GM19455 (cell line): ENCODE measurements at regions not wholly inside any gene's neighbourhood (a gene's known extent, or its start where the extent isn't known, plus 50 kb on each side); places are given as distances from the start of the nearest gene placed in this dataset.

Experiments
- ATAC-seq: cut with Tn5 transposase; IDR thresholded peaks from one replicate; pipeline ENCODE4 v1.9.1; 2021; ENCODE audit not compliant: unreplicated experiment

- ATAC-seq, result no peak
These were observed 322.1 kb downstream of the EN1 start for GRCh38 chr2:118525346-118525745.

- ATAC-seq, result no peak
These were observed 322.5 kb downstream of the EN1 start for GRCh38 chr2:118524911-118525310.

GRCh38 chr2:118523761-118524160, 323.7 kb downstream of the EN1 start:
- ATAC-seq, result no peak

GRCh38 chr2:118521960-118522359, 325.5 kb downstream of the EN1 start:
- ATAC-seq, result no peak

- no peak for ATAC-seq
These were observed 326.2 kb downstream of the EN1 start for GRCh38 chr2:118521272-118521671.

- no peak for ATAC-seq
These were observed 327.2 kb downstream of the EN1 start for GRCh38 chr2:118520246-118520645.

GRCh38 chr2:118519511-118519910, 327.9 kb downstream of the EN1 start:
- no peak for ATAC-seq

- no peak for ATAC-seq
These were observed 336.6 kb downstream of the EN1 start for GRCh38 chr2:118510807-118511206.

GRCh38 chr2:118509319-118510004, 338.0 kb downstream of the EN1 start:
- ATAC-seq, result no peak

GRCh38 chr2:118508282-118508681, 339.2 kb downstream of the EN1 start:
- no peak for ATAC-seq

GRCh38 chr2:118505436-118505835, 342.0 kb downstream of the EN1 start:
- no peak for ATAC-seq

GRCh38 chr2:118502106-118502505, 345.3 kb downstream of the EN1 start:
- no peak for ATAC-seq

GRCh38 chr2:118498943-118499342, 348.5 kb downstream of the EN1 start:
- no peak for ATAC-seq

GRCh38 chr2:118496870-118497611, 350.4 kb downstream of the EN1 start:
- ATAC-seq, result no peak

GRCh38 chr2:118496467-118496866, 351.0 kb downstream of the EN1 start:
- ATAC-seq, result no peak

- ATAC-seq, result no peak
These were observed 352.2 kb downstream of the EN1 start for GRCh38 chr2:118495290-118495689.

GRCh38 chr2:118493213-118493612, 354.2 kb downstream of the EN1 start:
- ATAC-seq, result no peak

- no peak for ATAC-seq
These were observed 355.1 kb downstream of the EN1 start for GRCh38 chr2:118492335-118492734.

- ATAC-seq, result no peak
These were observed 357.1 kb downstream of the EN1 start for GRCh38 chr2:118490330-118490729.

- no peak for ATAC-seq
These were observed 357.6 kb downstream of the EN1 start for GRCh38 chr2:118489712-118490299.

- ATAC-seq, result no peak
These were observed 366.1 kb downstream of the EN1 start for GRCh38 chr2:118481299-118481698.

- ATAC-seq, result no peak
These were observed 368.4 kb downstream of the EN1 start for GRCh38 chr2:118479020-118479419.
